ENCODE measurements at regions not wholly inside any gene's neighbourhood (a gene's known extent, or its start where the extent isn't known, plus 50 kb on each side); places are given as distances from the start of the nearest gene placed in this dataset.

DNA sequence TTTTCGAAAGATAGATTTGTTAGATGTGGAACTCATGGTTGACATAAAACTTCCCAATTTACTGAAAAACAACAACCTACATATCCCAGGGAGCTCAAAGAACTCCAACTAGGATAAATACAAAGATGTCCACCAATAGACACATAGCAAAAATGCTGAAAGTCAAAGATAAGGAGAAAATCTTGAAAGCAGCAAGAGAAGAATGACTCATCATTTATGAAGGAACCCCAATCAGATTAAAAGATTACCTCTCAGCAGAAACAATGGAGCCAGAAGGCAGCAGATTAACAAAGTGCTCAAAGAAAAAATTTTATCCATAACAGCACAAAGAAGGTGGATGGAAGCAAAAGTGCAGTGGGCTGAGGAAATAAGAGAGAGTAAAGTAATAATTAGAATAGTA lies 908.6 kb downstream of the SORCS3 start:
- TF ChIP-seq, protein P1, sequence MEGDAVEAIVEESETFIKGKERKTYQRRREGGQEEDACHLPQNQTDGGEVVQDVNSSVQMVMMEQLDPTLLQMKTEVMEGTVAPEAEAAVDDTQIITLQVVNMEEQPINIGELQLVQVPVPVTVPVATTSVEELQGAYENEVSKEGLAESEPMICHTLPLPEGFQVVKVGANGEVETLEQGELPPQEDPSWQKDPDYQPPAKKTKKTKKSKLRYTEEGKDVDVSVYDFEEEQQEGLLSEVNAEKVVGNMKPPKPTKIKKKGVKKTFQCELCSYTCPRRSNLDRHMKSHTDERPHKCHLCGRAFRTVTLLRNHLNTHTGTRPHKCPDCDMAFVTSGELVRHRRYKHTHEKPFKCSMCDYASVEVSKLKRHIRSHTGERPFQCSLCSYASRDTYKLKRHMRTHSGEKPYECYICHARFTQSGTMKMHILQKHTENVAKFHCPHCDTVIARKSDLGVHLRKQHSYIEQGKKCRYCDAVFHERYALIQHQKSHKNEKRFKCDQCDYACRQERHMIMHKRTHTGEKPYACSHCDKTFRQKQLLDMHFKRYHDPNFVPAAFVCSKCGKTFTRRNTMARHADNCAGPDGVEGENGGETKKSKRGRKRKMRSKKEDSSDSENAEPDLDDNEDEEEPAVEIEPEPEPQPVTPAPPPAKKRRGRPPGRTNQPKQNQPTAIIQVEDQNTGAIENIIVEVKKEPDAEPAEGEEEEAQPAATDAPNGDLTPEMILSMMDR (IDR thresholded peaks at IDR 0.05), result no peak
- TF ChIP-seq POLR2AphosphoS5 (IDR thresholded peaks at IDR 0.05), result no peak
